ENCODE measurements at regions not wholly inside any gene's neighbourhood (a gene's known extent, or its start where the extent isn't known, plus 50 kb on each side); places are given as distances from the start of the nearest gene placed in this dataset.

- TF ChIP-seq SUZ12 (IDR thresholded peaks at IDR 0.05): no peak
- TF ChIP-seq SP1 (IDR thresholded peaks at IDR 0.05): no peak
- no peak for TF ChIP-seq HDGF (IDR thresholded peaks at IDR 0.05; ENCODE audit: borderline replicate concordance)
- TF ChIP-seq TARDBP (IDR thresholded peaks at IDR 0.05): no peak
- no peak for TF ChIP-seq ELF4 (IDR thresholded peaks at IDR 0.05)
- TF ChIP-seq NFRKB (IDR thresholded peaks at IDR 0.05): no peak
Measured at GRCh38 chr11:112523031-112523430, 262.4 kb upstream of the PLET1 start.
